BE2C (cell line): ENCODE measurements at regions not wholly inside any gene's neighbourhood (a gene's known extent, or its start where the extent isn't known, plus 50 kb on each side); places are given as distances from the start of the nearest gene placed in this dataset.

Experiments used
- DNase-seq: peaks from one replicate; pipeline ENCODE4 v3.0.0-alpha.2; 2020
- H3K27me3 ChIP-seq: fragments of 250-450 bp; sonication (Bioruptor Pico); 2 replicates; pipeline ENCODE4 v1.5.1; 2020; ENCODE audit warnings: mild to moderate bottlenecking
- H3K36me3 ChIP-seq: fragments of 250-450 bp; sonication (Bioruptor Pico); 2 replicates; pipeline ENCODE4 v1.5.1; 2020; ENCODE audit warnings: mild to moderate bottlenecking
- H3K4me1 ChIP-seq: fragments of 250-450 bp; sonication (Bioruptor Pico); 2 replicates; pipeline ENCODE4 v1.5.1; 2020
- H3K4me3 ChIP-seq: 2 replicates; pipeline ENCODE4 v1.5.1; 2011; ENCODE audit warnings: low read depth, low read length
- H3K9me3 ChIP-seq: fragments of 250-450 bp; sonication (Bioruptor Pico); 2 replicates; pipeline ENCODE4 v1.5.1; 2020
- TF ChIP-seq, protein P1 (sequence below): IDR thresholded peaks from 2 replicates; pipeline ENCODE4 v1.5.1; 2012; ENCODE audit warnings: mild to moderate bottlenecking, low read depth, low read length

DNA sequence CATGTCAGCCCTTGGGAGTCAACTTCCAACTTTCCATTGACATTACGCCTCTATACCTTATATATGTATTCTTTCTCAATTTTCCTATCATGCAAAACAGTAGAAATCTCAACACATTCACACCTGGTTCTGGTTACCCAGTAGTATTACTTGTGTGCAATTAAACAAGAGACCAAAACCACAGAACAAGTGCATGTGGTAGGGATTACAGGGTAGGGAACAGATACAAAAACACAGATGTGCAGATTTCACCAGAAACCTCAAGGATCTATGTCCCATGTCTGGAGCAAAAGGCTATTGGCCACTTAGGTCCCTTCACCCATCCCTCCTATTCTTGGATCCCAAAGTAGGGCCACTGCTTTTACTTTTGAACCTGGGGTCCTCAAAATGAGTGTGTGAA, 143.6 kb upstream of the ZCCHC13 start:
- no peak for DNase-seq
- H3K4me1 ChIP-seq, result no peaks in the 10 kb centered on the region
- no peaks in the 10 kb centered on the region for H3K27me3 ChIP-seq

DNA sequence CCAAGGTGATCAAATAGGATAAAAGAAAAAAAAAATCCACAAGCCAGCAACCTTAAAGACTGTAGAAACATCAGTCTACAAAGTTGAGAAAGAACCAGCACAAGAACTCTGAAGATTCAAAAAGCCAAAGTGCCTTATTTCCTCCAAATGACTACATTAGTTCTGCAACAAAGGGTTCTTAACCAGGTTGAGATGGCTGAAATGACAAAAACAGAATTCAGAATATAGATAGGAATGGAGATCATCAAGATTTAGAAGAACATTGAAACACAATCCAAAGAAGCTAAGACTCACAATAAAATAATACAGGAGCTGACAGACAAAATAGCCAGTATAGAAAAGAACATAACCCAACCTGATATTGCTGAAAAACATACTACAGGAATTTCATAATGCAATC, 156.5 kb upstream of the ZCCHC13 start:
- Histone ChIP-seq H3K4me3 (no peak overlapping the region), H3K36me3 (no peaks in the 10 kb centered on the region), H3K27me3 (no peaks in the 10 kb centered on the region), H3K4me1 (no peaks in the 10 kb centered on the region), H3K9me3 (no peaks in the 10 kb centered on the region)
- no peak for DNase-seq
- TF ChIP-seq, protein P1, sequence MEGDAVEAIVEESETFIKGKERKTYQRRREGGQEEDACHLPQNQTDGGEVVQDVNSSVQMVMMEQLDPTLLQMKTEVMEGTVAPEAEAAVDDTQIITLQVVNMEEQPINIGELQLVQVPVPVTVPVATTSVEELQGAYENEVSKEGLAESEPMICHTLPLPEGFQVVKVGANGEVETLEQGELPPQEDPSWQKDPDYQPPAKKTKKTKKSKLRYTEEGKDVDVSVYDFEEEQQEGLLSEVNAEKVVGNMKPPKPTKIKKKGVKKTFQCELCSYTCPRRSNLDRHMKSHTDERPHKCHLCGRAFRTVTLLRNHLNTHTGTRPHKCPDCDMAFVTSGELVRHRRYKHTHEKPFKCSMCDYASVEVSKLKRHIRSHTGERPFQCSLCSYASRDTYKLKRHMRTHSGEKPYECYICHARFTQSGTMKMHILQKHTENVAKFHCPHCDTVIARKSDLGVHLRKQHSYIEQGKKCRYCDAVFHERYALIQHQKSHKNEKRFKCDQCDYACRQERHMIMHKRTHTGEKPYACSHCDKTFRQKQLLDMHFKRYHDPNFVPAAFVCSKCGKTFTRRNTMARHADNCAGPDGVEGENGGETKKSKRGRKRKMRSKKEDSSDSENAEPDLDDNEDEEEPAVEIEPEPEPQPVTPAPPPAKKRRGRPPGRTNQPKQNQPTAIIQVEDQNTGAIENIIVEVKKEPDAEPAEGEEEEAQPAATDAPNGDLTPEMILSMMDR, result no peak

More for the DNA sequence above, 143.6 kb upstream of the ZCCHC13 start:
- TF ChIP-seq, protein P1, result no peak
- no peaks in the 10 kb centered on the region for H3K36me3 ChIP-seq
- H3K9me3 ChIP-seq, result no peaks in the 10 kb centered on the region
- no peak overlapping the region for H3K4me3 ChIP-seq

DNA sequence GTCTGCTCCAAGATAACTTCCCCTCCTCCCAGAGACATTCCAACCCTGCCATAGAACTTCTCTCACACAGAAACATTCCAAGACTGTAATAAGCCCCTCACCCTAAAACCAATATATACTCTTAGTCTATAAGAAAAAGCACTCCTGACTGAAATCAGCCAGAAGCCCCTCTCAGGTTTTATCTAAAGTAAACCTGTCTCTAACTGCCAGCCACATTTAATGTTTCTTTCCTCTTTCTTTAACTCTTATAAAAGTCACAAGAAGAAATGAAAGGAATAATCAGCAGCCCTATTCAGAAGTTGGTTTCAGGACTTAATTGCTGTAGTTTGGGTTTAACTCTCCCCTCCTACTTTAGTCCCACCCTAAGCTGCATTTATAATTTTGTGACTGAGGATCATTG, 165.0 kb upstream of the ZCCHC13 start:
- Histone ChIP-seq H3K36me3 (no peaks in the 10 kb centered on the region), H3K9me3 (no peaks in the 10 kb centered on the region), H3K4me1 (no peaks in the 10 kb centered on the region), H3K27me3 (no peaks in the 10 kb centered on the region), H3K4me3 (no peak overlapping the region)
- TF ChIP-seq, protein P1, result no peak
- no peak for DNase-seq

DNA sequence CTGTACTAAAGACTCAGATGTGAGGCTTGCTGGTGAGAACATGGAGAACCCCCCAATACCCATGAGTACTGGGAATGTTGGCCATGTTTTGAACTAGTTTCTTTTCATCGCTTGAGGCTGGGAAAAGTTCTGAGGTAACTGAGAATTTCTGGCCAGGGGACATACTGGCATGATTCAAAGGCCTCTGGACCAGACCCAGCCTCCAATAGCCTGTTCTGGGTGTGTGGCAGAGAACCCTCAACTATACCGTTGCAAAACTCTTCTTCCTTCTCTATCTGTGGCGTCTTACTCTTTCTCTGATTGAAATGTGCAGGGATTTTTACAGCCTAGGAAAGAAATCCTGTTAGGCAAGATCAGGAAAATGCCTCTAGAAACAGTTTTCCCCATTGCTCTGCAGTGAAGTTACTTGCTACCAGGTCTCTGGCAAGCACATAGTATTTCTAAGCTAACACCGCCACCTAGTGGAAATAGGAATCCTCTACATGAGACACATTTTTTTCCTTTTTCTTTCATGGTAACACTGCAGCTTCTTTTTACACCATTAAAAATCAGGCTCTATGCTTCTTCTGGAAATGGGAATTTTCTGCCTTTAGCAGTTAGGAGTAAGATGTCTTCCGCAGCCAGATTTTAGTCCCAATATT, 170.7 kb upstream of the ZCCHC13 start:
- peak; percentile 12 for DNase-seq
- Histone ChIP-seq H3K27me3 (no peaks in the 10 kb centered on the region), H3K4me3 (no peak overlapping the region), H3K9me3 (no peaks in the 10 kb centered on the region), H3K4me1 (no peaks in the 10 kb centered on the region), H3K36me3 (no peaks in the 10 kb centered on the region)
- TF ChIP-seq, protein P1, result peak; percentile 56

DNA sequence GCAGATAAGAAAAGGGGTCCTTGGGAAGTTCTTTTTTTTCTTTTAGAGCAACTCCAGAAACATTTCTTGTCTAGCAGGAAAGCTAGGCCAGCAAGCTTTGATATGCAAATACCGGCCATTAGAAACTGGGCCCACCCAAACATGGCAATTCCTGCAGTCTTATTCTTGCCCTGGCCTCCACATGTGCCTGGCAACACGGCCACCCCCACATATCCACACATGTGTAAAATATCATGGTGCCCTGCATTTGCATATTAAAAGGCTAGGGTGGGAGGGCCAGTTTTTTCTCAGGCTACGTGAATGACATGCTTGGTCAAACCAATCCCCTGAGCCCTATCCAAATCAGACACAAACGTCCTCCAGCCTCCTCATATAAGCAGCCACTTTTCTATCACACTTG, 171.7 kb upstream of the ZCCHC13 start:
- Histone ChIP-seq H3K4me3 (no peak overlapping the region), H3K4me1 (no peaks in the 10 kb centered on the region), H3K36me3 (no peaks in the 10 kb centered on the region), H3K27me3 (no peaks in the 10 kb centered on the region), H3K9me3 (no peaks in the 10 kb centered on the region)
- TF ChIP-seq, protein P1, result no peak
- no peak for DNase-seq

DNA sequence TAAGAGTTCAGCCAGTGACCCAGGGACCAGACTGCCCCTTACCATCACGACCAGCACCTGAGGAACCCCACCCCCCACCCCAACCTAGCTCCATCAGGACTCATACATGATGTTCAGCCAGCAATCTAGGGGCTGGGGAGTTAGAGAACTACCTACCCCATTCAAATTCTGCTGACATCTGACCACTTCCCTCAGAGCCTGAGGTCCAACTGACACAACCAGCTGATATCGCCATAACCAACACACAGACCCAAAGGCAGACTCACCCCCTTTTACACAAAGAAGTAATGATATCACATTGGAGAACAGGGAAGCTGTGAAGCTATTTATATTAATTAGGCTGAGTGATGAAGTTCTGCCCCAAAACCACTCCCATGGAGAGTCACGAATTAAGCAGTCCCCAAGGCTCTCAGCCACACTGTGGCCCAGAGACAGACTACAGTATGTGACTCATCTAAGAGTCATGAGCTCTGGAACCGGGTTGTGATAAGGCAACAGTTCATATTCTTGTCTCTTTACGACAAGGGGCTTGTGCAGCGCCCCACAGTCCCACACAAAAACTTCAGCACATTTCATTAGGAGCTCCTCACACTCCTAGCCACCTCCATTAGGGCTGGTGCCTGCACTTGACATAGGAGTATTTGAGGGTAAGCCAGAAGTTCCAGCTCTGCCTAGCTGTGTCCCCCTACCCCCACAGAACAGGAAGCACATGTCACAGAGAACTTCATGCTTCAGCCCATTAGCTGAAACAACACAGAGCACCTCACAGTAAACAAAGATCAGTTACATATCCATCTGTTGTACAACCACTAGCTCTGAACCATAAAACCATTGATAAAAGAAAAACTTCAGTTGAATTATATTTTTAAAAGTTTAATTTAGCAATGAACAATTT, 184.7 kb upstream of the ZCCHC13 start:
- TF ChIP-seq, protein P1, result no peak
- H3K27me3 ChIP-seq, result no peaks in the 10 kb centered on the region

More for the DNA sequence above, 184.7 kb upstream of the ZCCHC13 start:
- peak; percentile 46 for DNase-seq
- Histone ChIP-seq H3K4me3 (no peak overlapping the region), H3K9me3 (no peaks in the 10 kb centered on the region), H3K4me1 (peaks cover 8% of the 10 kb centered on the region), H3K36me3 (no peaks in the 10 kb centered on the region)
